Natural killer cell treated with Interleukin-12 subunit alpha and Interleukin-12 subunit beta and Interleukin-15 and Interleukin-18, amount 100 ng/mL, for 72 hours (primary cell): ENCODE measurements at regions not wholly inside any gene's neighbourhood (a gene's known extent, or its start where the extent isn't known, plus 50 kb on each side); places are given as distances from the start of the nearest gene placed in this dataset.

Experiments used
- ATAC-seq, 2 donors: fragments of 150-1000 bp; cut with Tn5 transposase in 1 of 2; sonication (Bioruptor Pico), chemical (Tn5 transposase) in 1 of 2; 2 replicates each; pipeline ENCODE4 v1.10.0; 2021
- DNase-seq: peaks from one replicate; pipeline ENCODE4 v3.0.0; 2022; ENCODE audit warnings: low spot score
- H3K27ac Mint-ChIP-seq, 2 donors: 1 replicate in 1 of 2; 2 replicates in 1 of 2; pipeline ENCODE4 v1.8.0; 2022; ENCODE audit warnings: mixed read lengths in 2 of 2, mild to moderate bottlenecking in 1 of 2, moderate library complexity in 1 of 2
- H3K27me3 Mint-ChIP-seq, 2 donors: 1 replicate in 1 of 2; 2 replicates in 1 of 2; pipeline ENCODE4 v1.8.0; 2022; ENCODE audit warnings: mixed read lengths in 2 of 2
- H3K36me3 Mint-ChIP-seq: one replicate; pipeline ENCODE4 v1.8.0; 2022; ENCODE audit warnings: mixed read lengths
- H3K4me1 Mint-ChIP-seq, 2 donors: 1 replicate in 1 of 2; 2 replicates in 1 of 2; pipeline ENCODE4 v1.8.0; 2022; ENCODE audit warnings: low read depth in 2 of 2, mixed read lengths in 2 of 2, mild to moderate bottlenecking in 1 of 2
- H3K4me3 Mint-ChIP-seq: one replicate; pipeline ENCODE4 v1.8.0; 2022; ENCODE audit warnings: mixed read lengths
- H3K9me3 Mint-ChIP-seq: 2 replicates; pipeline ENCODE4 v1.8.0; 2022; ENCODE audit warnings: mixed read lengths

DNA sequence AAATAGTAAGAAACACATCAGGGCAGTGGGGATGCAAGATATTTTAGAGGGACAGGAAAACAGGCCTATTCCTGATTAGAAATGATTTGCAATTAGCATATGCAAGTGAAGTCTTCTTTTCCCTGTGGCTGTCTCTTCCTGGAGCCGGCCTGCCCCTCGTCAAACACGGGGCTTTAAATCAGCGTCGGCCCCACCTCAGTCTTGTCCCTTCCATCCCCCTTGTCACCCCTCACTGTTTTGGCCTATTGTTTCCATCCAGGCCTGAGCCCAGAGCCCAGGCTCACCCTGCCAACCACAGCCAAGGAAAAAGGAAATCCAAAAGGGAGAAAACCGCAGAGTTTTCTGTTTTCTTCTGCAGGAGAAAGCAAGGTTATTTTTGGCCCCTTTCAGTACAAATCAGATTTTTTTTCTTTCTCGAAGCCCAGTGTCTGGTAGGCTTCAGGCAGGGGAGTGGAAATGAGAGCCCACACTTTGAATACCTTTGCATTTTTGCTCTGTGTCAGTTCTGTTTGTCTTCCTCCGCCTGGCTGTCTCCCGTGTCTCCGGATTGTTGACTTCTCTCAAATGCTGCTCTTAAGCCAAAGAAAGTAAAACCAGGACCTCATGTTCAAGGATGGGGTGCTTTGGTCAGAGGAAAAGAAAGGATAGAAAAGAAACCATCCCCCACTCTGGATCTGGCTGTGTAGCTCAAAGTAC is 399.9 kb upstream of the CDH11 start:
- ATAC-seq (no peak), DNase-seq (no peak)
- Mint-ChIP-seq H3K27me3 (peaks cover 4 to 6% of the 10 kb centered on the region in 2 donors), H3K27ac (no peak overlapping the region), H3K9me3 (peaks cover 3% of the 10 kb centered on the region), H3K4me1 (no peaks in the 10 kb centered on the region), H3K4me3 (no peak overlapping the region), H3K36me3 (no peaks in the 10 kb centered on the region)

DNA sequence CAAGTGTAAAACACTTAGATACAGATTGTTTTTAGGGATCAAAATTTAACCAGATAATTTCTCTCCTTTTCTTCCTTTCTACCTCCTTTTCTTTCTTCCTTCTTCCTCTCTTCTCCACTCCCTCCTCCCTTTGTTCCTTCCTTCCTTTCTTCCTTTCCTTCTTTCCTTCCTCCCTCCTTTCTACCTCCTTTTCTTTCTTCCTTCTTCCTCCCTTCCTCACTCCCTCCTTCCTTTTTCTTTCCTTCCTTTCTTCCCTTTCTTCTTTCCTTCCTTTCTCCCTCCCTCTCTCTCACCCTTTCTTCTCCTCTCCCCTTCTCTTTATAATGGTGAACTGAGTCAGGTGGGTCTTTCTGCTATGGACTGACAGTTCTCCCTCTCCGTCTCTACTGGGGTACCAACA is 397.5 kb upstream of the CDH11 start:
- no peaks in the 10 kb centered on the region for H3K36me3 Mint-ChIP-seq
- DNase-seq (no peak), ATAC-seq (no peak)
- H3K4me1 Mint-ChIP-seq: no peaks in the 10 kb centered on the region
- H3K4me3 Mint-ChIP-seq: no peak overlapping the region
- H3K27me3 Mint-ChIP-seq: peaks cover 4 to 6% of the 10 kb centered on the region in 2 donors
- H3K27ac Mint-ChIP-seq: no peak overlapping the region
- H3K9me3 Mint-ChIP-seq: peaks cover 3% of the 10 kb centered on the region

DNA sequence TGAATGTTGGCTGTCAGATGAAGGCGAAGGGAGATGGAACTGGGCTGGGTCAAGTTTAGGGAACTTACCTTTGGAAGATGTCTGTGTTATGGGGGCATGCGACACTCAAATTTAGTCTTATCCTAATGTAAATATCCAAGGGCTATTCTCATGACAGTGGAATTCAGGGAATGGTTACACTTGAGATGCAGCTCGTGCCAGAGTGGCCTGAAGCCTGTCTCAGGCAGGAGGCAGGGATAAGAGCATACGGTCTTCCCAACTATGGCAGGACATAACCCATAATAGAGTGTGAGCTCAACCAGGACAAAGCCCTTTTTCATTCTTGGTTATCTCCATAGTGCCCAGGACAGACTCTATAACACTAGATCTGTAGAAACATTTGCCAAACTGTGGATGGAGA is 393.3 kb upstream of the CDH11 start:
- Mint-ChIP-seq H3K27me3 (no peaks in the 10 kb centered on the region), H3K27ac (no peak overlapping the region), H3K36me3 (no peaks in the 10 kb centered on the region), H3K4me1 (no peaks in the 10 kb centered on the region), H3K9me3 (peaks cover 3% of the 10 kb centered on the region), H3K4me3 (no peak overlapping the region)
- no peak for ATAC-seq
- no peak for DNase-seq

DNA sequence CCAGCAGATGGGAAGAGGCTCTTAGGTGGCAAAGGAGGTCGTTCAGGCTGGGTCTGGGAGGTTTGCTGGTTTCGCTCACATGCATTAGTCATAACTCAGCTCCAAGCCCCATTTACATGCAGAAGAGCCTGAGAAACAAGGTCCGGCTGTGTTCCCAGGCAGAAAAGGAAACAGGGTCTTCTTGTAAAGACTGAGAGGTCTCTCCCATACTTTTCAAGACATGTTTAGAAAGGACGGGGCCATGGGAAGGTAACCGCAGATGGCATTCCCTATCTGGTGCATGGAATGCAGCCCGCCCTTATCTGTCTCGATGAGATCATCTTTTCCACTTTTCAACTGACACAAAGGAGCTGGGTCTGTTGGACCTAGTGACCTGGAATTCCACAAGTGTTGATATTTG is 389.0 kb upstream of the CDH11 start:
- ATAC-seq: no peak
- Mint-ChIP-seq H3K27ac (no peak overlapping the region), H3K9me3 (peaks cover 6% of the 10 kb centered on the region), H3K4me1 (no peaks in the 10 kb centered on the region), H3K36me3 (no peaks in the 10 kb centered on the region), H3K27me3 (no peaks in the 10 kb centered on the region), H3K4me3 (no peak overlapping the region)
- no peak for DNase-seq

DNA sequence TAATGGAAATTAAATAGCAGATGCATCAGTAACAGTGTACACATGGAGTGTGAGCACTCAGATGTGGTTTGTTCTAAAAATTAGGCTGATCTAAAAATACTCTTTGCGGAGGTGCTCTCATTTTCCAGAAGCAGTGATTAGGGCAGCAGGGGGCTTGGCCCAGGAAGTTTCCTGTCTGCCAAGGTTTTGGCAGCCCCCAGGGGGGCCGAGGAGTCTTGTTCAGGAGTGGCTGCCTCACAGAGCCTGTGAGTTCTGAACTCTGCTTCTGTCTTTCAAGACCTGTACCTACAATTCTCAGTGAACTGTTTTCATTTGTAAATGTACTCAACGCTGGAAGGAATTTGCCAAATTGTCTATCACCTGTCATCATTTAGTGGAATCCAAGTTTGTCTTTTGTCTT is 388.4 kb upstream of the CDH11 start:
- no peaks in the 10 kb centered on the region for H3K4me1 Mint-ChIP-seq
- peaks cover 6% of the 10 kb centered on the region for H3K9me3 Mint-ChIP-seq
- H3K27me3 Mint-ChIP-seq: no peaks in the 10 kb centered on the region
- H3K27ac Mint-ChIP-seq: no peak overlapping the region
- ATAC-seq (no peak), DNase-seq (no peak)
- no peaks in the 10 kb centered on the region for H3K36me3 Mint-ChIP-seq
- H3K4me3 Mint-ChIP-seq: no peak overlapping the region

DNA sequence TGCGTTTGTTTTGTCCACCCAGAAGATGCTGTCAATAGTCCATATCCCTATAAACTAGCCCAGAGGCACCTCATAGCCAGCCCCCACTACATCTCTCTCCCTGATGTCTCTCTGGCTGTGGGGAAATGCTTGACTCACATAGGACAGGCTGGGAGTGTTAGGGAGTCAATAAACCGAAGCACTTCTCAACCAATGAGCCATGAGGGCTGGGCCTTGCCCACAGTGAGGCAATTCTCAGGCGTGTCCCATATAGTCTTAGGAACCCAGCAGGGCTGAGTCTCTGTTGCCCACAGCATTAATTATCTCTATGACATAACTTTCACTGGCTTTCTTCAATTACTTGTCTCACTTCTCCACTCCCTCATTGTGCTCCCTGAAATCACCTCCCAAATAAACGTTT is 387.3 kb upstream of the CDH11 start:
- peaks cover 6% of the 10 kb centered on the region for H3K9me3 Mint-ChIP-seq
- no peak for ATAC-seq

DNA sequence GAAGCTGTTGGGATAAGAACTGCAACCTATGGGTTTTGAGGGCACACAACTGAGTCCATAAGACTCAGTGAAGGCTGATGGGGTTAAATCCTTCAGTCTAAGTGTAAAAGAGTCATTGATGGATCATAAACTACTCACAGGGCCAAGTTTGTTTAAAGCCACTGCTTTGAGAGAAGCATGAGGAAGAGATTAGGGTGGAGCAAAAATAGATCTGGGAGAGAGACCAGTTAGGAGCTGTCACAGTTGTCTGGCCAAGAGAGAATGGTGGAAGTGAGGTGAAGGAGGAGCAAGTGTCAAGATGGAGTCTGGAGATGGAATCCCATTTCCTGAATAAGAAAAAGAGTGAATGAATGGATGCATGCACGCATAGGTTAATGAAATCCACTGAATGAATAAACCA is 379.1 kb upstream of the CDH11 start:
- Mint-ChIP-seq H3K4me3 (no peak overlapping the region), H3K9me3 (peaks cover 11% of the 10 kb centered on the region), H3K4me1 (no peaks in the 10 kb centered on the region), H3K27me3 (no peaks in the 10 kb centered on the region), H3K36me3 (no peaks in the 10 kb centered on the region), H3K27ac (no peak overlapping the region)
- no peak for ATAC-seq
- DNase-seq: no peak

More for the DNA sequence above, 387.3 kb upstream of the CDH11 start:
- Mint-ChIP-seq H3K27me3 (no peaks in the 10 kb centered on the region), H3K36me3 (no peaks in the 10 kb centered on the region), H3K4me1 (no peaks in the 10 kb centered on the region), H3K4me3 (no peak overlapping the region), H3K27ac (no peak overlapping the region)
- DNase-seq: no peak

DNA sequence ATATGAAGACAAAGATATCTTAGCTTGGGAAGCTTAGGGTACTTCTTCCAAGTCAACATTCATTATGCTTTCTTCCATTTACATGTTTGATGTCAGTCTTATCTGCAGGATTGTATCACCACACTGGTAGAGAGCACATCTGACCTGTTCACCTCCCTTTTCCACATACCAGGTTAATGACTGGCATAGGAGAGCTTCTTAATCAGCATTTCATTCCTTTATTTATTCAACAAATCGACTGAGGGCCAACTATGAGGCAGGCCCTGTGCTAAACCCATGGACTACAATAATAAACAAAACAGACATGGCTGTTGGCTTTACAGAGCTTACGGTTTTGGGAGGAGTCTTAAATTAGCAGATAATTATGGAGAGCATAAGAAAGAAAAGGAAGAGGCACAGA is 378.1 kb upstream of the CDH11 start:
- DNase-seq: no peak
- no peaks in the 10 kb centered on the region for H3K36me3 Mint-ChIP-seq
- no peaks in the 10 kb centered on the region for H3K4me1 Mint-ChIP-seq
- no peak overlapping the region for H3K27ac Mint-ChIP-seq
- ATAC-seq: no peak
- H3K9me3 Mint-ChIP-seq: peaks cover 11% of the 10 kb centered on the region
- H3K4me3 Mint-ChIP-seq: no peak overlapping the region
- H3K27me3 Mint-ChIP-seq: no peaks in the 10 kb centered on the region

DNA sequence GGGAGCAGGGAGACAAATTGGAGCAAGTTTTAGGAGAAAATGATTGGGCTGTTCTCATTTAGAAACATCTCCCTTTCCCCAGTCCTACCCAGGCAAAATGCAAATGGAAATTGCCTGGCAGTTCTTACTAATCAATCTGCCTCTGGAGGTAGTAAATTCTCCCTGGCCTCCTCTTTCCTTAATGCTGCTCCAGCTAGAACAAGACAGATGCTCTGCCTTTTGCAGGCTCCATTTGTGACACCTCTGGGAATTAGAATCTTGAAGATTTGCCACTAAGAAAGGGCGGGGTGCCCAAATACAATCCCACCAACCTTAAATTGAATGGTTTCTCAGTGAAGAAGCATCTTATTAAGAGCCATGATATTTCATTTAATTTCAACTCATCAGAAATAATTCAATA is 377.7 kb upstream of the CDH11 start:
- H3K4me3 Mint-ChIP-seq: no peak overlapping the region
- DNase-seq: no peak
- no peak for ATAC-seq

DNA sequence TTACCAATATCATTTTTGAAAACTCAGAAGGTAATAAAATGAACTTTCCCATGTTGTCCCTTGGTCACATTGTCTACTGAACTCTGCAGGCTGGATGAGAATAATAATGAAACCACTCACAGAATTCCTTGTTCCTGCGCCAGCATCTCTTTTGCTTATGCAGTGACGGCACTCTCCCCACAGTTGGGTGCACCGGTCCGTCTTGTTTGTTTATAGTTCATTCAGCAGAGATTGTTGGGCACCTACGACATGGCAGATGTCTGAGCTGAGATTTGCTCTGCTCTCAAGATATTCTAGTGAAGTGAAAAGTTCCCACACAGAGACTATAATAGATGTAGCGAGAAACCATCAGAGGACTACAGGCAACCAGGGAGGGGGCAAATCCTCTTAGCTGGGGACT is 375.7 kb upstream of the CDH11 start:
- Mint-ChIP-seq H3K36me3 (no peaks in the 10 kb centered on the region), H3K4me3 (no peak overlapping the region), H3K9me3 (peaks cover 14% of the 10 kb centered on the region), H3K4me1 (no peaks in the 10 kb centered on the region), H3K27ac (no peak overlapping the region), H3K27me3 (no peaks in the 10 kb centered on the region)
- DNase-seq (no peak), ATAC-seq (no peak)

More for the DNA sequence above, 377.7 kb upstream of the CDH11 start:
- no peaks in the 10 kb centered on the region for H3K27me3 Mint-ChIP-seq
- H3K27ac Mint-ChIP-seq: no peak overlapping the region
- peaks cover 12% of the 10 kb centered on the region for H3K9me3 Mint-ChIP-seq
- no peaks in the 10 kb centered on the region for H3K4me1 Mint-ChIP-seq
- no peaks in the 10 kb centered on the region for H3K36me3 Mint-ChIP-seq

DNA sequence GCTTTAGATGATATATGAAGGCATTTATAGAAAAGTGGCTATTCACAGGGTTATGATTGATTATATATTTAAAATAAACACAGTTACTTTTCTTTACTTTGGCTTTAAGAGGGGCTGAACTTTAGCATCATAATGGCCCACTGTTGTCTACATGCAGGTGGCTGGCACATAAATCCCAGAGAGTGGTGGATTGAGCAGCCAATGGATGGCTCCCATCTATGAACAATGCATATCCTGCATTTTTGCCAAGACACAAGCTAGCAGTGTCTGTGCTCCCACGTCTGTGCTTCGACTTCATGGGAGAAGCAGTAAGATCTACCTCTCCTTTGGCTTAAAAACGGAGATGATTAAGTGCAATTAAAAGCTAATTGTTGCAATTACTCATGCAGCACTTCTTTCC is 373.2 kb upstream of the CDH11 start:
- Mint-ChIP-seq H3K9me3 (peaks cover 7% of the 10 kb centered on the region), H3K36me3 (no peaks in the 10 kb centered on the region), H3K4me3 (no peak overlapping the region), H3K4me1 (no peaks in the 10 kb centered on the region), H3K27ac (no peak overlapping the region), H3K27me3 (peaks cover 0 to 2% of the 10 kb centered on the region in 2 donors)
- DNase-seq (no peak), ATAC-seq (no peak)

DNA sequence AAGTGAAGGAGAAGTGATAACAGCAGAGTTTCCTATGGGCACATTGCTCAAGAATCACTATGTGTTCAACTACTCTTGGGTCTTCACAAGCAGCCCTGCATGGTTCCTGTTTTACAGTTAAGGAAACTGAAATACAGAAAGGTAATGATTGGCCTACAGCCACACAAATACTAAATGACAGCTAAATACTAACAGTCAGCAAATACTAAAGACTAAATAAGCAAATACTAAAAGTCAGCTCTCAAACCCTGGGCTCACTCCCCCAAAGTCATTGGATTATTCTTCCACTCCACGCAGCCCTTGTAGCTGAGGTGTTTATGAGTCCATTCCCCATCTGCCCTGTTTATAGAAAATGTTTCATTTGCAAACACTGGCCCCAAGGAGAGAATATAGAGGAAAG is 372.7 kb upstream of the CDH11 start:
- H3K27me3 Mint-ChIP-seq: peaks cover 0 to 2% of the 10 kb centered on the region in 2 donors
- H3K36me3 Mint-ChIP-seq: no peaks in the 10 kb centered on the region
- DNase-seq: no peak
- no peak for ATAC-seq
- no peak overlapping the region for H3K4me3 Mint-ChIP-seq
- H3K4me1 Mint-ChIP-seq: no peaks in the 10 kb centered on the region
- H3K27ac Mint-ChIP-seq: no peak overlapping the region
- peaks cover 7% of the 10 kb centered on the region for H3K9me3 Mint-ChIP-seq

DNA sequence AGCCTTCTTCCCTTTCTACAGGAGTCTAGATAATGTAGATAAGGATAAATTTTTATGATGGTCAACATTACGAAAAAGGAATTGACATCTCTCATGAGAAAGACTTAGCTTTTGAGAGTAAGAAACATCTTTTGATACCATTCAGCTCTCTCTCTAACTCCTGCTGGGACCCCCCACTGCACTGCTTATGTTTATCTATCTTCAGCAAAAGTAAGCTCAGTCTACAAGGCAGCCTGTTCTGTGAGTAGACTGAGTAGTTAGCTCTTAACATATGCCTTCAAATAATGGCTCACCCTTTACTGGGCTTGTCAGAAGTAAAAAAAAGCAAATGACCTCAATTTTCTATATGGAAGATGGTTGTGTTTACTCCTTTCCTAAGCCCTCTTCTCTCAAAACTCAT is 372.2 kb upstream of the CDH11 start:
- H3K4me1 Mint-ChIP-seq: no peaks in the 10 kb centered on the region
- peaks cover 0 to 2% of the 10 kb centered on the region in 2 donors for H3K27me3 Mint-ChIP-seq
- H3K36me3 Mint-ChIP-seq: no peaks in the 10 kb centered on the region
- H3K27ac Mint-ChIP-seq: no peak overlapping the region
- H3K4me3 Mint-ChIP-seq: no peak overlapping the region
- ATAC-seq: no peak
- peaks cover 7% of the 10 kb centered on the region for H3K9me3 Mint-ChIP-seq
- no peak for DNase-seq

DNA sequence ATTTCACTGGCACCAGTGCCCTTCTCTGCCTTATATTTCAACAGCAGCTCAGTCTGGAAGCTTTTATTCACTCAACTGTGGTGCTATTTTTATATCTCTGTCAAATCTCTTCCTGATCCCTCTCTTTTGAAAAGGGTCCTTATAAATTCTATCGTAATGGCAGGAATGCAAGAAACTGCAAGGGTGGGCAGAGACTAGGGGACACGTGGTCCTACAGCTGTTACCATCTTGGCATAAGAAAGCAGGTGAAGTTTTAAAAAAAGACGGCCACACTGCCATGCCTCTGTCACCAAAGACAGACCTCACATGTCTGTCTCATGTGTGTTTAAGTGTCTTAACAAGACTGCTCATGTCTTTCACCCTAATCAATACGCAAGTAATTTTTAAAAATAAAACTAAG is 368.4 kb upstream of the CDH11 start:
- H3K9me3 Mint-ChIP-seq: peaks cover 3% of the 10 kb centered on the region
- H3K4me1 Mint-ChIP-seq: no peaks in the 10 kb centered on the region
- ATAC-seq: no peak
- peaks cover 0 to 2% of the 10 kb centered on the region in 2 donors for H3K27me3 Mint-ChIP-seq
- no peaks in the 10 kb centered on the region for H3K36me3 Mint-ChIP-seq
- no peak overlapping the region for H3K4me3 Mint-ChIP-seq
- no peak for DNase-seq
- H3K27ac Mint-ChIP-seq: no peak overlapping the region

DNA sequence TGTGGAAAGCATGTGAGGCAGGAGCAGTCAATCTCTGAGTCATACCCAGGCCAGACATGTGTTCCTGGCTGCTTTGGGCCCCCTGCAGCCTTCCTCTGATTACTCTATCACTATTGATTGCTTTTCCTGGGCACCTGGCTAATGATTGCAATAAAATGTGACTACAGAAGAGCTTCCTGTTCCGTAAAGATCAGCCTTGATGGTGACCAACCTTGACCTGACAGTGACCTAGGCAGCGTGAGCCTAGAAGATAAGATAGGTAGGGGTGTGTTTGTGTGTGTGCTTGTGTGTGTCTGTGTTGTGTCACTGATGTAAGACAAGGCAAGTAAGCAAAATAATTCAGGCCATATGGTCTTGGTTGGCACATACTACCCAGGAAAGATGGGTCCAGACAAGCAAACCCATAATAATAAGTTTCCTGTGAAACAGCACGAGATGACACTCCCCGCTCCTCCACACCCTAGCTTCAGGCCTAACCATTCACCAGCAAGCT is 367.7 kb upstream of the CDH11 start:
- no peak for ATAC-seq
- H3K27me3 Mint-ChIP-seq: peaks cover 0 to 2% of the 10 kb centered on the region in 2 donors
- no peak overlapping the region for H3K27ac Mint-ChIP-seq

More for the DNA sequence above, 367.7 kb upstream of the CDH11 start:
- Mint-ChIP-seq H3K4me3 (no peak overlapping the region), H3K4me1 (no peaks in the 10 kb centered on the region), H3K36me3 (no peaks in the 10 kb centered on the region), H3K9me3 (peaks cover 3% of the 10 kb centered on the region)
- DNase-seq: no peak
